GM21786 (cell line): ENCODE measurements at regions not wholly inside any gene's neighbourhood (a gene's known extent, or its start where the extent isn't known, plus 50 kb on each side); places are given as distances from the start of the nearest gene placed in this dataset.

ENCODE experiments used
- ATAC-seq: cut with Tn5 transposase; IDR thresholded peaks from one replicate; pipeline ENCODE4 v1.9.1; 2021; ENCODE audit not compliant: unreplicated experiment

GRCh38 chr2:193973781-193974180, 1683.2 kb upstream of the SLC39A10 start:
- ATAC-seq: no peak

GRCh38 chr2:193966590-193966989, 1690.4 kb upstream of the SLC39A10 start:
- ATAC-seq: no peak

GRCh38 chr2:193965263-193965662, 1691.8 kb upstream of the SLC39A10 start:
- no peak for ATAC-seq

GRCh38 chr2:193963472-193964119, 1693.4 kb upstream of the SLC39A10 start:
- peak; percentile 54 for ATAC-seq

GRCh38 chr2:193946806-193947205, 1710.2 kb upstream of the SLC39A10 start:
- no peak for ATAC-seq

- no peak for ATAC-seq
Observed at GRCh38 chr2:193943406-193943960, 1713.5 kb upstream of the SLC39A10 start.

- no peak for ATAC-seq
Observed at GRCh38 chr2:193935114-193935513, 1721.9 kb upstream of the SLC39A10 start.

GRCh38 chr2:193929131-193929530, 1727.9 kb upstream of the SLC39A10 start:
- no peak for ATAC-seq

- ATAC-seq: no peak
Observed at GRCh38 chr2:193907561-193907960, 1712.8 kb upstream of the TMEFF2 start.

GRCh38 chr2:193900292-193900691, 1705.6 kb upstream of the TMEFF2 start:
- ATAC-seq: no peak

GRCh38 chr2:193895226-193895625, 1700.5 kb upstream of the TMEFF2 start:
- no peak for ATAC-seq

- ATAC-seq: no peak
Observed at GRCh38 chr2:193894081-193894480, 1699.3 kb upstream of the TMEFF2 start.

- no peak for ATAC-seq
Observed at GRCh38 chr2:193891023-193891422, 1696.3 kb upstream of the TMEFF2 start.

- no peak for ATAC-seq
Observed at GRCh38 chr2:193885419-193885818, 1690.7 kb upstream of the TMEFF2 start.

- no peak for ATAC-seq
Observed at GRCh38 chr2:193883820-193884219, 1689.1 kb upstream of the TMEFF2 start.

GRCh38 chr2:193876980-193877379, 1682.2 kb upstream of the TMEFF2 start:
- ATAC-seq: no peak

GRCh38 chr2:193869564-193869963, 1674.8 kb upstream of the TMEFF2 start:
- ATAC-seq: no peak

- ATAC-seq: no peak
Observed at GRCh38 chr2:193868833-193869232, 1674.1 kb upstream of the TMEFF2 start.

- no peak for ATAC-seq
Observed at GRCh38 chr2:193868132-193868531, 1673.4 kb upstream of the TMEFF2 start.

GRCh38 chr2:193867454-193867853, 1672.7 kb upstream of the TMEFF2 start:
- no peak for ATAC-seq

- ATAC-seq: no peak
Observed at GRCh38 chr2:193861557-193861956, 1666.8 kb upstream of the TMEFF2 start.

GRCh38 chr2:193847991-193848390, 1653.3 kb upstream of the TMEFF2 start:
- ATAC-seq: no peak

GRCh38 chr2:193847130-193847529, 1652.4 kb upstream of the TMEFF2 start:
- no peak for ATAC-seq
